ENCODE measurements at regions not wholly inside any gene's neighbourhood (a gene's known extent, or its start where the extent isn't known, plus 50 kb on each side); places are given as distances from the start of the nearest gene placed in this dataset.

GRCh38 chr13:20351281-20352022 lies 119.3 kb upstream of the GJB6 start:
- no peak for TF ChIP-seq GATA2 (IDR thresholded peaks at IDR 0.05; ENCODE audit: low read depth, low read length)
- TF ChIP-seq GATA3 (IDR thresholded peaks at IDR 0.05; ENCODE audit: low read depth, low read length) = no peak
